Stimulated activated CD4-positive, alpha-beta T cell treated with anti-CD3 and anti-CD28 coated beads, Interleukin-2, amount 100 ng/mL, for 24 hours (primary cell): ENCODE measurements at regions not wholly inside any gene's neighbourhood (a gene's known extent, or its start where the extent isn't known, plus 50 kb on each side); places are given as distances from the start of the nearest gene placed in this dataset.

Source experiments
- DNase-seq, 2 donors: peaks; one replicate each; pipeline ENCODE4 v3.0.0-alpha.2; 2020

DNA sequence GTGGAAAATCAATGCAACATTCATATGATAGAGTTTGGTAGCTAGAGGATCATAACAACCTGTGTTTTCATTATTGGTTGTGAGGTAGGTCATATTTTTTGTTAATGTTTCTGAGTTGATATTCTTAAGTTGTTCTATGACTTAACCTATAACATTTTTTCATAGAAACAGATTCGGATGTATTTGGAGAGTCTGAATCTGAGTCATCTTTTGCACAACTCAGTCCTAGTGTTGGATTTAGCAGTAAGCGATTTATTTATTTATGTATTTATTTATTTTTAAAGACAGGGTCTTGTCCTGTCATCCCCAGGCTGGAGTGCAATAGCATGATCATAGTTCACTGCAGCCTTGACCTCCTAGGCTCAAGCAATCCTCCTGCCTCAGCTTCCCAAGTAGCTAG lies 292.8 kb upstream of the ZNF717 start:
- DNase-seq, result no peak

DNA sequence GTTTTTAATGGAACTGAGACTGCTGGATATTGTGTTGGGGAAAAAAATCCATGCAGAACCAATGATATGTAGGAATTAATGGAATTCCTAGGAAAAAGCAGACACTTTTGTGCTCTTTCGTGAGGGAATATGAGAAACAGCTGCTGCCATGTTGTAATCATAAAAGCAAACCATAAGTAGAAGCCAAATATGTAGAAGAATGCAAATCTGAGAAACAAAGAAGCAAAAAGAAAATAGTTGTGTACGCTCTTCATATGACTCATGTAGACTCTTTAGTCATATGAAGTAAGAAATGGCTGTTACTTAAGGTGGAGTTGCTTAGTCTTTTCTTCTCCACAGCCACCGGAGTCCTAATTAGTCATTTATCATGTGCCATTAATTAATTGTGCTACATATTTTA lies 298.6 kb upstream of the ZNF717 start:
- DNase-seq, result no peak

DNA sequence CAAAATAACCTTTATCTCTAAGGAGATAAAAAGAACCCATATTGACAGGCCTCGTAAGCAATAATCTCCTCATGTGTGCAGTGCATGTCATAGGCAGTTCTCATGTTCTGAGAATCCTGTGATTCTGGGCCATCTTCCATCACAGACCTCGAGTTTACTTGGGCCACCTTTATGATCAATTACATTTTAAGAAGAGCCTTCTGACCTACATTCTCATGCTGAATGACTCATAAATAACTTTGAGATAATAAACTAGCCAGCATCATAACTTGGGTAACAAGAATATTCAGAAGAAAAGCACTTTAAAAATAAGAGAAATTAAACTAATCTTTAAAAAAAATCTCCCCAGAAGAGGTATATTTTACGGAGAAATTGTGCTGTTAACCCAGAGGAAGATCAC lies 310.7 kb upstream of the ZNF717 start:
- no peak for DNase-seq

DNA sequence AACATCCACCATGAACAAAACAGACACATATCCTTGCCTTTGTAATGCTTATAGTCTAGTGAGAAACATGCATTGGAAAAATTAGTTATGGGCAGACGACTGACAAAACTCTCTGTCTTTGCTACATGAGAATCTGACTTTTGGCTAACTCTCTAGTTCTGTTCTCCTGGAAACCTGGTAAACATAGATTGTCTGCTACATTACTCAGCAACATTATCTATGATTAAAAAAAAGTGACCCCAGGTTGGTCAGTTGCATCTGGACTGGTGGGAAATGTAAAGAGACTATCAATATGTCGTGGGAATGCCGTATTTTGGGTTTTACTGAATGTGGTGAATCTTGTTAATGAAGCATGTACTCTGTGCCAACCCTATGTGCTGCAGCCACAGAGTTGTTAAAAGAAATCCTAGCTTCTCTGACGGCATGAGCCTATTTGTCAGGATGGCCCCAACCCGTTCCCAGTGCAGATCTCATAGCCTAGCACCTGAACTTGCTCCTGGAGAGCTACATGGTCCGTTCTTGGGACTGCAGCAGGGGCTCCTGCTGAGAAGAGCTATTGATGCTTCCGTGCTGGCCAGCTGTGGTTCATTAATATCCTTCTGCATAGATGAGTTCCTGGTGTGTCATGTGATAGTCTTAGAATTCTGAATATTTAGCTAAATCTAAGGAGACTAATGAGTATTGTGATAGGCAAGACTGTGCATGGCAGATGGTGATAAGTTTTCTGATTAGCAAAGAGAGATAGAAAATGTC lies 311.7 kb upstream of the ZNF717 start:
- no peak for DNase-seq

DNA sequence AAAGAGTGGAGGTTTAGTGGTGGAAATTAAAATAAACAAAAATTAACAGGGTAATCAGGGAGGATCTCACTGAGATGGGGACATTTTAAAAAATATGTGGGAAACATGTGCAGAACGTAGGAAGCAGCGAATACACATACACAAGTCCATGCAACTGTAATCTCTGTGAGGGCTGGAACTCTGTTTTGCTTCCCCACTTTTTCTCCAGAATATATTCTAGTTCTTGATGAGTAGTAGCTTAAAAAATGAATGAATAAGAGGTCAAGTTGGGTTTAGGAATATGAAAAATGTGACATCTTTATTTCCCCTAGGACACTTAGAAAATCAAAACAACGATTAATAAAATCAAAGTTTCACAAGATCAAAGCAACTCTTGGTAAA lies 312.2 kb upstream of the ZNF717 start:
- DNase-seq, result no peak

GRCh38 chr3:76099956-76100355 lies 314.6 kb upstream of the ZNF717 start:
- no peak for DNase-seq

DNA sequence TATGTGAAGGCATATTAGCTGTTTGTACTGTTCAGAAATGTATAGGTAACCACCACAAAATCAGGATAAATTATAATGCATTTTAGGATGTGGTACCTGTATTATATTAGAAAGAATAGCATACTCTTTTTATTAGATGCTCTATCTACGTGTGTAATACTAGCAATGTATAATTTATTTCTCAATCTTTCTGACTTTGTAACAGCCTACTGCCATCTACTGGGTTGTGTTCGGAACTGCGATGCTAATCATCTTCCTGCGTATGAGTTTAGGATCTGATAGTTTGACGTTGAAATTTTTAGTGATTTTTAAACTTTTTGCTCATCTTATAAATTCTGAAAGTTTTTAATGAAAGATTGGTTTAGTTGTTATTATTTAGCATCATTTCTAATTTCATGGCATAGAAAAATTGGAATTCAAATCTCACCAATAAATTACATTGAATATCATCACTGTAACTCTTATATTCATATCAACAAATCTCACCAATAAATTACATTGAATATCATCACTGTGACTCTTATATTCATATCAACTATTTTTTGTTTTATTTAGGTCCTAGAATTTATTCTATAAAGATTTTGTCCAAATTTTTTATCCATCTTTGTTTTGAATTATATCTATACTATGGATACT lies 322.7 kb upstream of the ZNF717 start:
- DNase-seq, result peak in 1 of 2 donors; percentile 1

DNA sequence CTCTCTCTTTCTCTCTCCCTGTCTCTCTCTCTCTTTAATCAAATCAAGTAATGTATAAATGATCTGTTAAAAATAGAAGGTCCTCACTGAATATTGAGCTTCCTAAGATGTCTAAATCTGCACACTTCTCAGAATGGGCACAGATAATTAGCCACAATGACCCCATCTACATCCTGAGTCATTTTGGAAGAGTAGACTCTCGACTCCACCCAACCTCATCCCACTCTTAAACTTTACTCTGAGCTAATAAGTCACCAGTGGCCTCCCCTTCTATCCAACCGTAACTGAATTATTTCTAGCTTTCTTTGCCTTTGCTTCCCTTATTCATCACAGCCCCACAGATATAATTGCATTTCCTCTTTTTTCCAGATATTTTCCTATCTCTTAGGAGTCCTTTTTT lies 326.5 kb upstream of the ZNF717 start:
- no peak for DNase-seq

DNA sequence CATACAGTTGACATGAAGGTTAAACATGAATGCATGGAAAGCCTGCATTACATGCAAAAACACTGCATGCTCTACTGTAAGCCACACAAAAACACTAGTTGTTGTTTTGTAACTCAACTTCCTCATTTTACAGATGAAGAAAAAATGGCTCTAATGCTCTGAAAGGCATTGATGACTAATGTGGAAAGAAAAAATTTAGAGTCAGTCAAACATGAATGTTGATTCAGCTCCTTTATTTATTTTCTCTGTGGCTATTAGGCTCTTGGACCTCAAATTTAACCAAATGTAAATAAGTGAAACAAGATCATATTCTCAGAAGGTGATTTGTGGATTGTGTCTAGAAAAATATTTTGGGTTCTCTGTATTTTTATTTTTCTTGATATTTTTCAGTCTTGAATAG lies 336.7 kb upstream of the ZNF717 start:
- no peak for DNase-seq

DNA sequence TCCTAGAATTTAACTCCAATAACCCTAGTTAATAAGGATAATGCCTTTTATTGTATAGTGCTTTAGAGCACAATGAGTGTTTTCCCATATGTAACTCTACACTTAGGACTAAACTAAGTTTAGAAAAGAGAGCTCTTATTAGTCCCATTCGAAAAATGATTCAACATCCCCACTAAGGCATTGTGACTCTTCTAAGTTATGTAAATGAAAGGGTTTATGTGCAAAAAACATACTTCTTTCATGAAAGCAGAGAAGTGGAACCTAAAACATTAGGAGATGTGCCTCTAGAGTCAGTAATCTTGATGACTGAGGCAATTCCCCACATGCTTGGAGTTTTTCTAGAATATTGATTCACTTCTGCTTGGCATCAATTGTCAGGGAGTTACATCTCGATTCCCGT lies 344.1 kb upstream of the ZNF717 start:
- no peak for DNase-seq

GRCh38 chr3:76131396-76132153 lies 346.2 kb upstream of the ZNF717 start:
- DNase-seq, result no peak

- DNase-seq, result no peak
These were observed 346.8 kb upstream of the ZNF717 start for GRCh38 chr3:76132154-76132470.

DNA sequence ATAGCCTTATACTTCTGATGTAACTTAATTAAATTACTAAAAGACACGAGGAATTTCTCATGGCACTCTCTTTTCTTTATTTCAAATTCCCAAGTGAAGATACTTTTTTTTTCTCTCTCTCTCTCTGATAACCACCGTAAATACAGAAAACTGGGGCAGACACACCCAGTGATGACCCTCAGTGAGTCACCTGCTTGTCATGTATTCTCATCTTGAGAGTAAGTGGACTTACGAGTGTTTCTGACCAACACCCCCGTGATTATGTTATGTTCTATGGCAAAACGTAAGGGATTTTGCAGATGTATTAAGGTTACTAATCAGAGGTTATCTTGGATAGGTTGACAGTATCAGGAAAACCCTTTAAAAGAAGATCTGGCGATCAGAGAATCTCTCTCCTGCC lies 348.8 kb upstream of the ZNF717 start:
- DNase-seq, result no peak

GRCh38 chr3:76138921-76139320 lies 353.6 kb upstream of the ZNF717 start:
- no peak for DNase-seq

GRCh38 chr3:76147846-76148245 lies 362.5 kb upstream of the ZNF717 start:
- DNase-seq, result no peak

GRCh38 chr3:76152028-76152427 lies 366.7 kb upstream of the ZNF717 start:
- DNase-seq, result no peak

DNA sequence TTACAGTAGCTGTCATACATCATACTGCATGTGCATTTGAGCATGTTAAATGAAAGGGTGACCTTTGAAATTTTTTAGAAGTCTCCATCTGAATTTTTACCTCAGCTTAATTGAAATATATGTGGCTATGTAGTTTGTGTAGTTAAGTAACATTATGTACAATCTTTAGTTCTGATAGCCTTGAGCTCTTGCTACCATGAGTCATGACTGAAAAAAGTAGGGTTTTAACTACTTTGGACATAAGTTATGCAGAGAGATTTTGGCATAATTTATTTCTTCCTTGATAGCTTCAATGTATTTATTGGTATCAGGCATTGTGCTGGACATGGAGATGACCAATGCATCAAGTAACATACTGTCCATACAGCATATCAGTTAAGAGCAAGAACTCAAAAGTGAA lies 376.5 kb upstream of the ZNF717 start:
- no peak for DNase-seq

- no peak for DNase-seq
These were observed 386.3 kb upstream of the ZNF717 start for GRCh38 chr3:76171647-76172046.

- DNase-seq, result no peak
These were observed 392.3 kb upstream of the ZNF717 start for GRCh38 chr3:76177610-76178009.

- DNase-seq, result no peak
These were observed 393.1 kb upstream of the ZNF717 start for GRCh38 chr3:76178412-76178811.

DNA sequence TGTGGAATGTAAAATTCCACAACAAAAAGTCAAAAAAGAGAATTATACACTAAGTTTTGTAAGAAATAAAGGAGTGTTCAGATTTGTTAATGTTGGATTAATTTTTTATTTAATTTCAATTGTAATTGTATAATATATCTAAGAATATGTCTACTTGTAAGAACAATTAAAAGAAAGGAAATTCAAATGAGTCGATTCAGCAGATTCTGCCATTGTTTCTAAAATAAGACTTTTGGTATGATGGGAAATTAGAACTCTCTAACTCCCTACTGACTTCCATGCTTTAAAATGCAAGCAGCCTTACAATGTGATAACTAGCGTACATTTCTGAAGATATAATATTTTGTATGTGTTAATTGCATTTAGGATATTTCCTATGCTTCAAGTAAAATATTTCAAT lies 395.9 kb upstream of the ZNF717 start:
- DNase-seq, result no peak

DNA sequence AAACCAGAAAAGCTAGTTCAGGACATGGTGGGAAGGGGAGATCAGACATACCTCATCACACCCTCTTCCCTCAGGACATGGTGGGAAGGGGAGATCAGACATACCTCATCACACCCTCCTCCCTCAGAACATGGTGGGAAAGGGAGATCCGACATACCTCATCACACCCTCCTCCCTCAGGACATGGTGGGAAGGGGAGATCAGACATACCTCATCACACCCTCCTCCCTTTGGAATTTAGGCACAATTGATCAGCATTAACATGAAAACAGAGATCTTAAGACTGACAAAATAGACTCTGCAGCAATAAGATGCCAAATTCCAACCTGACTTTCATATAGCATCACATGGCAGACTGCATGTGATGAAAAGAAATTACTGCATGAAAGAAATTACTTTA lies 412.7 kb upstream of the ZNF717 start:
- DNase-seq, result no peak

DNA sequence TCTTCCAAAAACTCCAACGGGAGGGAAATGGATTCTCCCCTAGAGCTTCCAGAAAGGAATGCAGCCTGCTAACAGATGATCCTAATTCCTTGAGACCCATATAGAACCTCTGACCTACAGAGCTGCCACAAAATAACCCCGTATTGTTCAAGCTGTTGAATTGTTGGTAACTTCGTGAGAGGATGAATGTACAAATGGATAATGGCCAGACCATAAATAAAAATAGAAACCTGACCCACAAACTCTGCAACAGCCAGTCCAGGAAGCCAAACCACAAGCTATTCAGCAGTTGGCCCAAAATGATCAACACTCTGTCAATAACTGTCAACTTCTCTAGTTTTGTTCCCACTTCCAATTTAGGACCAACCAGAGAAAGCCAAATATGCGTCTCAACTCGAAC lies 414.0 kb upstream of the ZNF717 start:
- DNase-seq, result no peak

DNA sequence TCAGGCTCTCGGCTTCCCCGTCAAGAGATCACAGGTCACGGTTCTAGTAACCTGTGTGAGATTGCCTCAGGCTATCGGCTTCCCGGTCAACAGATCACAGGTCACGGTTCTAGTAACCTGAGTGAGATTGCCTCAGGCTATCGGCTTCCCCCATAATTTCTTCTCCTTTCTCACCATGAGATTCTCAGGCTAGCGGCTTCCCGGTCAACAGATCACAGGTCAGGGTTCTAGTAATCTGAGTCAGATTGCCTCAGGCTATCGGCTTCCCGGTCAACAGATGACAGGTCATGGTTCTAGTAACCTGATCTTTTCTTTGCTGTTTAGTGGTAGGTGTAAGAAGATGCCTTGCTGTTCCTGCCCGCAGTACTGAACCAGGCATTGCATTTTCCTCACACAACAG lies 418.2 kb upstream of the ZNF717 start:
- DNase-seq, result no peak
